GM19025 (cell line): ENCODE measurements at regions not wholly inside any gene's neighbourhood (a gene's known extent, or its start where the extent isn't known, plus 50 kb on each side); places are given as distances from the start of the nearest gene placed in this dataset.
"Not testable (repeated sequence)": the region's sequence is repeated elsewhere in the genome, so short reads cannot be mapped to it uniquely, and the experiment has no call there.

ENCODE experiments used
- ATAC-seq: cut with Tn5 transposase; IDR thresholded peaks from one replicate; pipeline ENCODE4 v1.9.1; 2021; ENCODE audit warnings: mild to moderate bottlenecking, low read depth, moderate library complexity; ENCODE audit not compliant: unreplicated experiment

- ATAC-seq = no peak
Measured at GRCh38 chr10:55551603-55552002, 750.6 kb upstream of the PCDH15 start.

GRCh38 chr10:55550236-55550635 lies 749.2 kb upstream of the PCDH15 start:
- ATAC-seq = no peak

- not testable (repeated sequence) for ATAC-seq
Measured at GRCh38 chr10:55537497-55537896, 736.5 kb upstream of the PCDH15 start.

- ATAC-seq = no peak
Measured at GRCh38 chr10:55519264-55519663, 718.2 kb upstream of the PCDH15 start.

GRCh38 chr10:55518416-55518815 lies 717.4 kb upstream of the PCDH15 start:
- not testable (repeated sequence) for ATAC-seq

GRCh38 chr10:55509168-55509567 lies 708.1 kb upstream of the PCDH15 start:
- no peak for ATAC-seq

GRCh38 chr10:55500931-55501559 lies 700.0 kb upstream of the PCDH15 start:
- ATAC-seq = peak; percentile 49

GRCh38 chr10:55497893-55498499 lies 697.0 kb upstream of the PCDH15 start:
- no peak for ATAC-seq

- no peak for ATAC-seq
Measured at GRCh38 chr10:55495555-55495954, 694.5 kb upstream of the PCDH15 start.

- no peak for ATAC-seq
Measured at GRCh38 chr10:55491712-55492111, 690.7 kb upstream of the PCDH15 start.

- ATAC-seq = no peak
Measured at GRCh38 chr10:55485827-55486226, 684.8 kb upstream of the PCDH15 start.

GRCh38 chr10:55476129-55476528 lies 675.1 kb upstream of the PCDH15 start:
- ATAC-seq = no peak

GRCh38 chr10:55474258-55474657 lies 673.2 kb upstream of the PCDH15 start:
- no peak for ATAC-seq

GRCh38 chr10:55470840-55471239 lies 669.8 kb upstream of the PCDH15 start:
- no peak for ATAC-seq

GRCh38 chr10:55466806-55467504 lies 665.9 kb upstream of the PCDH15 start:
- no peak for ATAC-seq

GRCh38 chr10:55464083-55464482 lies 663.1 kb upstream of the PCDH15 start:
- ATAC-seq = no peak

GRCh38 chr10:55460008-55460407 lies 659.0 kb upstream of the PCDH15 start:
- ATAC-seq = no peak

- ATAC-seq = no peak
Measured at GRCh38 chr10:55449981-55450380, 649.0 kb upstream of the PCDH15 start.

- ATAC-seq = no peak
Measured at GRCh38 chr10:55446441-55447002, 645.5 kb upstream of the PCDH15 start.

GRCh38 chr10:55441777-55442176 lies 640.7 kb upstream of the PCDH15 start:
- no peak for ATAC-seq

- ATAC-seq = no peak
Measured at GRCh38 chr10:55426138-55426537, 625.1 kb upstream of the PCDH15 start.
